ENCODE measurements at regions not wholly inside any gene's neighbourhood (a gene's known extent, or its start where the extent isn't known, plus 50 kb on each side); places are given as distances from the start of the nearest gene placed in this dataset.

DNA sequence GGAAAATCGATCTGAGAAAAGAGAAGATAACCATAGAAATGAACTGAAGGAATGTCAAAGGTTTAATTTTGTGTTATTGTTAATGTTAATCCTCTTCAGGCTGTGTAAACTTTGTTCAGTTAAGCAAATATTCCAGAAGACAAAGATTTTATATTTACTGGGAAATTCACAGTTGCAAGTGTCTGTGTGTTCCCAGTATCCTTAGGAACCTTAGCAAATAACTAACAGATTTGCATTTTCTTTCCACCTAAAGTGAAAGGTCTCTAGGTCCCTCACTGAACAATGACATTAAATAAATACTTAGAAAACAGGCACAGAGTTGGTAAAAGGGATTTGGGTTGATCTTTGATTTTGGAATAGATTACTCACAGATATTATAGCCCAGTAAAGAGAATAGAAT, 324.7 kb downstream of the C4orf33 start:
- H3K79me2 ChIP-seq (ENCODE audit: control insufficient read depth, insufficient read depth, low read length) = no peaks in the 10 kb centered on the region
- no peak for TF ChIP-seq EZH2 (IDR thresholded peaks at IDR 0.05; ENCODE audit: borderline replicate concordance, insufficient read depth, low read depth, low read length, poor library complexity, severe bottlenecking)
- TF ChIP-seq, protein P1, sequence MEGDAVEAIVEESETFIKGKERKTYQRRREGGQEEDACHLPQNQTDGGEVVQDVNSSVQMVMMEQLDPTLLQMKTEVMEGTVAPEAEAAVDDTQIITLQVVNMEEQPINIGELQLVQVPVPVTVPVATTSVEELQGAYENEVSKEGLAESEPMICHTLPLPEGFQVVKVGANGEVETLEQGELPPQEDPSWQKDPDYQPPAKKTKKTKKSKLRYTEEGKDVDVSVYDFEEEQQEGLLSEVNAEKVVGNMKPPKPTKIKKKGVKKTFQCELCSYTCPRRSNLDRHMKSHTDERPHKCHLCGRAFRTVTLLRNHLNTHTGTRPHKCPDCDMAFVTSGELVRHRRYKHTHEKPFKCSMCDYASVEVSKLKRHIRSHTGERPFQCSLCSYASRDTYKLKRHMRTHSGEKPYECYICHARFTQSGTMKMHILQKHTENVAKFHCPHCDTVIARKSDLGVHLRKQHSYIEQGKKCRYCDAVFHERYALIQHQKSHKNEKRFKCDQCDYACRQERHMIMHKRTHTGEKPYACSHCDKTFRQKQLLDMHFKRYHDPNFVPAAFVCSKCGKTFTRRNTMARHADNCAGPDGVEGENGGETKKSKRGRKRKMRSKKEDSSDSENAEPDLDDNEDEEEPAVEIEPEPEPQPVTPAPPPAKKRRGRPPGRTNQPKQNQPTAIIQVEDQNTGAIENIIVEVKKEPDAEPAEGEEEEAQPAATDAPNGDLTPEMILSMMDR (IDR thresholded peaks at IDR 0.05) = no peak
- no peaks in the 10 kb centered on the region for H3K27me3 ChIP-seq (replicated peaks in 1 of 4; ENCODE audit: control extremely low read depth in 1 of 4, control insufficient read depth in 3 of 4, insufficient read depth in 4 of 4, low read length in 3 of 4)
- ChIA-PET CTCF (no interaction called here), POLR2A (no interaction called here)
- intact Hi-C loops (cut with micrococcal nuclease) = no loop called here
- no CpG with 5 or more reads among the region's 1 CpG for WGBS (ENCODE audit: insufficient coverage)
- H3K4me2 ChIP-seq (replicated peaks; ENCODE audit: low read depth, low read length, poor library complexity, severe bottlenecking) = no peak overlapping the region
- DNase-seq (no peak), ATAC-seq (ENCODE audit: low read depth) (no peak)
- no peak overlapping the region for H3K9ac ChIP-seq (ENCODE audit: low read length)
- no peak overlapping the region for H2AFZ ChIP-seq (ENCODE audit: insufficient read depth, low read depth, low read length, poor library complexity, severe bottlenecking)
- H4K20me1 ChIP-seq (ENCODE audit: control insufficient read depth, insufficient read depth, low read length, poor library complexity, severe bottlenecking) = no peaks in the 10 kb centered on the region
- no peaks in the 10 kb centered on the region for H3K36me3 ChIP-seq (replicated peaks in 1 of 2; ENCODE audit: control extremely low read depth in 1 of 2, control insufficient read depth in 1 of 2, extremely low read depth in 1 of 2, insufficient read depth in 2 of 2, low read length in 1 of 2)
- no peaks in the 10 kb centered on the region for H3K9me3 Mint-ChIP-seq (ENCODE audit: insufficient read depth)
- H3K4me1 Mint-ChIP-seq = no peaks in the 10 kb centered on the region
- H3K4me3 ChIP-seq (ENCODE audit: control extremely low read depth in 1 of 5, extremely low read depth in 1 of 5, insufficient read depth in 1 of 5, low read depth in 2 of 5, low read length in 4 of 5) = no peak overlapping the region
- no peak overlapping the region for H3K27ac ChIP-seq (ENCODE audit: low read length in 2 of 2)
- no peak overlapping the region for H3K4me3 Mint-ChIP-seq
- no peaks in the 10 kb centered on the region for H3K4me1 ChIP-seq (ENCODE audit: control insufficient read depth in 2 of 2, insufficient read depth in 2 of 2, low read length in 2 of 2)
- no peaks in the 10 kb centered on the region for H3K9me3 ChIP-seq (ENCODE audit: control extremely low read depth in 1 of 3, control insufficient read depth in 2 of 3, insufficient read depth in 1 of 3, low read length in 2 of 3)
- H3K27me3 Mint-ChIP-seq = no peaks in the 10 kb centered on the region
- no peak overlapping the region for H3K27ac Mint-ChIP-seq

DNA sequence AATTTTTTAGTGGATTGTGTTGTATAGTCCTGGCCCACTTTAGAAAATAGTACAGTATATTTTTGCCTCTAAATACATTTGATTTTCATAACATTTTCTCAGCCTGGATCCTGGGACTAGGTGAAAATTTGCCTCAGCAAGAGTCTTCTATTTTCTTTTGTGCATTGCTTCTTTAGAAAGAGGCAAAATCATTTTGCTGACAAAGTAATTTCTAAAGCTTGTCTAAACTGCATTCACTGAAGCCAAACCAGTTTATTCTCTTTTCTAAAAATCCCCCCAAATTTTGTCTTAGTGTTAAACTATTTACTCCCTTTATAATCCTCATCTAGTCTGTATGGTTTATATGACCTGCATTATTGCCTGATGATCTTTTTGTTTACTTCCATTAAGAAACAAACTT, 326.3 kb downstream of the C4orf33 start:
- CTCF ChIA-PET = no interaction called here
- DNase-seq (no peak), ATAC-seq (ENCODE audit: low read depth) (no peak)
- no peak overlapping the region for H3K4me3 Mint-ChIP-seq
- H3K79me2 ChIP-seq (ENCODE audit: control insufficient read depth, insufficient read depth, low read length) = no peaks in the 10 kb centered on the region
- POLR2A ChIA-PET = no interaction called here
- H3K36me3 ChIP-seq (replicated peaks in 1 of 2; ENCODE audit: control extremely low read depth in 1 of 2, control insufficient read depth in 1 of 2, extremely low read depth in 1 of 2, insufficient read depth in 2 of 2, low read length in 1 of 2) = no peaks in the 10 kb centered on the region
- no peak overlapping the region for H3K4me2 ChIP-seq (replicated peaks; ENCODE audit: low read depth, low read length, poor library complexity, severe bottlenecking)
- H3K4me3 ChIP-seq (ENCODE audit: control extremely low read depth in 1 of 5, extremely low read depth in 1 of 5, insufficient read depth in 1 of 5, low read depth in 2 of 5, low read length in 4 of 5) = no peak overlapping the region
- H3K27ac Mint-ChIP-seq = no peak overlapping the region
- no peak overlapping the region for H3K9ac ChIP-seq (ENCODE audit: low read length)
- no peaks in the 10 kb centered on the region for H3K9me3 ChIP-seq (ENCODE audit: control extremely low read depth in 1 of 3, control insufficient read depth in 2 of 3, insufficient read depth in 1 of 3, low read length in 2 of 3)
- H3K4me1 ChIP-seq (ENCODE audit: control insufficient read depth in 2 of 2, insufficient read depth in 2 of 2, low read length in 2 of 2) = no peaks in the 10 kb centered on the region
- no peaks in the 10 kb centered on the region for H3K27me3 Mint-ChIP-seq
- no peaks in the 10 kb centered on the region for H4K20me1 ChIP-seq (ENCODE audit: control insufficient read depth, insufficient read depth, low read length, poor library complexity, severe bottlenecking)
- intact Hi-C loops (cut with micrococcal nuclease) = no loop called here
- H3K27ac ChIP-seq (ENCODE audit: low read length in 2 of 2) = no peak overlapping the region
- H2AFZ ChIP-seq (ENCODE audit: insufficient read depth, low read depth, low read length, poor library complexity, severe bottlenecking) = no peak overlapping the region
- H3K27me3 ChIP-seq (replicated peaks in 1 of 4; ENCODE audit: control extremely low read depth in 1 of 4, control insufficient read depth in 3 of 4, insufficient read depth in 4 of 4, low read length in 3 of 4) = no peaks in the 10 kb centered on the region
- TF ChIP-seq, protein P1 (IDR thresholded peaks at IDR 0.05) = no peak
- TF ChIP-seq EZH2 (IDR thresholded peaks at IDR 0.05; ENCODE audit: borderline replicate concordance, insufficient read depth, low read depth, low read length, poor library complexity, severe bottlenecking) = no peak
- no peaks in the 10 kb centered on the region for H3K9me3 Mint-ChIP-seq (ENCODE audit: insufficient read depth)
- no peaks in the 10 kb centered on the region for H3K4me1 Mint-ChIP-seq

Measured in B cell (primary cell).